ENCODE measurements at regions not wholly inside any gene's neighbourhood (a gene's known extent, or its start where the extent isn't known, plus 50 kb on each side); places are given as distances from the start of the nearest gene placed in this dataset.

DNA sequence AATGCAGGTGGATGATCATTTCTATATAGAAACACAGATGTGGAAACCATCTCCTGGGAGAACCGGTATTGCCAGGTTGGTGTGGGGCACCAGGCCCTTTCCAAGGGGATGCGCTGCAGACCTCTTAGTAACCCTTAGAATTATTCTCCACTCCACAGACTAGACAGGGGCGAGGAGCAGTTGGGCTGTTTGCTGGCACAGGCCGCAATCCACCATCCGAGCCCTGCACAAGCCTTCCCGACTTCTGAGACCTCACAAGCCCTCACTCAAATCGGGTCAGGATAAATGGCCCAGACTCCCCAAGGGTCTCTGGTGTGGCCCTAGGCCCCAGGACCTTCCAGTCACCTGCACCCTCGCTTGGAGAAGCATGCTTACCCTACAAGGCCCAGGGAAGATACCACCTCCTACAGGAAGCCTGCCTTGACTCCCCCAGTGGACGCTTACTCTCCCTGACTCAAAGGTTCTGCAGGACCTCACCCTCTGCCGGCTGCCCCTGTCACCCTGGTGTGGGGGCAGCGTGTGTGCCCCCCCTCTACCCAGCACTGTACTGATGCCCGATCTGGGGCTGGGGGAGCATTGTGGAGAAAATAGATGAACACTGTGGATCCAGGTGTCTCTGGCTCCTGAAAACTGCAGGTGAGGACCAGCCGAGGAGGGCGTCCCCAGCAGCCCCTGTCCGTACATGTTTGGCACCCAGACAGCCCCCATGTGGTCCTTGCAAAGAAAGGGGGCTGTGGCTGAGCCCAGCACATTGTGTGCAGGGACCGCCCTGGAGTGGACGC is 49.8 kb upstream of the ACSF3 start:
- H3K4me1 ChIP-seq (ENCODE audit: control insufficient read depth in 1 of 2, insufficient read depth in 2 of 2, low read length in 2 of 2), result no peaks in the 10 kb centered on the region
- no peaks in the 10 kb centered on the region for H3K9me3 ChIP-seq (ENCODE audit: control insufficient read depth in 1 of 2, low read length in 2 of 2)
- H3K9ac ChIP-seq (ENCODE audit: low read depth in 1 of 2, low read length in 2 of 2), result no peak overlapping the region
- no peak overlapping the region for H3K4me3 ChIP-seq (ENCODE audit: low read depth in 1 of 2, low read length in 2 of 2)
- no peak overlapping the region for H3K27ac ChIP-seq (ENCODE audit: low read depth, low read length)
- peaks cover 4 to 11% of the 10 kb centered on the region in 2 donors for H3K27me3 ChIP-seq (ENCODE audit: control insufficient read depth in 1 of 2, insufficient read depth in 2 of 2, low read length in 2 of 2)
- no peaks in the 10 kb centered on the region for H3K36me3 ChIP-seq (ENCODE audit: control insufficient read depth in 1 of 2, insufficient read depth in 2 of 2, low read length in 2 of 2)
